OCI-LY3 (cell line): ENCODE measurements at regions not wholly inside any gene's neighbourhood (a gene's known extent, or its start where the extent isn't known, plus 50 kb on each side); places are given as distances from the start of the nearest gene placed in this dataset.

Experiments used
- CTCF ChIP-seq: fragments of 200-600, 300-600 bp; sonication (generic); IDR thresholded peaks from 2 replicates; pipeline ENCODE4 v1.5.1; 2014; ENCODE audit warnings: antibody characterized with exemption, low read length, low read depth
- EZH2phosphoT487 ChIP-seq: fragments of 200-600 bp; shearing (Covaris generic); IDR thresholded peaks from 2 replicates; pipeline ENCODE4 v1.6.1; 2018; ENCODE audit warnings: antibody characterized with exemption, mixed run types, low read depth

- no peak for TF ChIP-seq CTCF
- no peak for TF ChIP-seq EZH2phosphoT487
These were observed 191.5 kb upstream of the CELF2 start for GRCh38 chr10:10826125-10826524.
